NCI-H526 treated with DMSO at 0.1 percent for 48 hours (cell line): ENCODE measurements at regions not wholly inside any gene's neighbourhood (a gene's known extent, or its start where the extent isn't known, plus 50 kb on each side); places are given as distances from the start of the nearest gene placed in this dataset.

ENCODE experiments used
- DNase-seq: peaks from one replicate; lab custom pipeline; 2025; lab: John Stamatoyannopoulos, UW

GRCh38 chrX:149992918-149993317, 54.6 kb upstream of the EOLA2 start:
- DNase-seq = no peak

- no peak for DNase-seq
These were observed 55.7 kb upstream of the EOLA2 start for GRCh38 chrX:149993989-149994388.

DNA sequence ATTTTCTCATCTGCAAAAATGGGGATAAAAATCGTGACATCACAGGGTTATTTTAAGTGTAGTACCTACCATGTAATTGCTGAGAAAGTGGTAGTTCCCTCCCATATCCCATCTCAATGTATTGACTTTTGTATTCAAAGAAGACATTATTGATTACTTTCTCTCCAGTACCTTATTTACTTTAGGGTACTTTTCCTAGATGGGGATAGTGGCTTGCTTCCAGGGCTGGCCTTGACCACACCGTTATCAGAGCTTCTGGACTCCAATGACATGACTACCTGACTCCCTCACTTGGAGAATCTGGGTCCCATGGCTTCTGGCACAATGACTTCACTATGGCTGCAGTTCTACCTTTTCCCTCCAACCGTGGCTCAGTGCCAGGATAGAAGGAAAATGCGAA, 58.2 kb upstream of the EOLA2 start:
- no peak for DNase-seq

DNA sequence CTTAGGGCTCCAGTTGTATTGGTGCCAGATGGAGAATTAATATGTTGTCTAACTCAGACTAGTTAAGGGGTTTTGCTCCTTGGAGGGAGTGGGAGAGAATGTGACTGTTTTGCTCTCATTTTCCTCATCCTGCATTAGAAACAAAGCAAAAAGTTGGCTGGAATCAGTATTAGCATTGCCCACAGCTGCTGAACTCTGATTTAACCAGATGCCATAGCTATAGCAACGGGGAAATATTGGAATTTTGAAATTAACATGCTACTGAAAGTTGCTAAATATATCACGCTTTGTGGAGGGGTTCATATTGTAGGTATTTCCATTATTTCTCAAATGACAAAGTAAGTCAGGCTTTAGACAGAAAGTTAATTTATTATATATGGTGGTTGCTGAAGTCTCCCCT, 66.7 kb upstream of the EOLA2 start:
- no peak for DNase-seq

GRCh38 chrX:150007356-150007755, 69.1 kb upstream of the EOLA2 start:
- DNase-seq = no peak

DNA sequence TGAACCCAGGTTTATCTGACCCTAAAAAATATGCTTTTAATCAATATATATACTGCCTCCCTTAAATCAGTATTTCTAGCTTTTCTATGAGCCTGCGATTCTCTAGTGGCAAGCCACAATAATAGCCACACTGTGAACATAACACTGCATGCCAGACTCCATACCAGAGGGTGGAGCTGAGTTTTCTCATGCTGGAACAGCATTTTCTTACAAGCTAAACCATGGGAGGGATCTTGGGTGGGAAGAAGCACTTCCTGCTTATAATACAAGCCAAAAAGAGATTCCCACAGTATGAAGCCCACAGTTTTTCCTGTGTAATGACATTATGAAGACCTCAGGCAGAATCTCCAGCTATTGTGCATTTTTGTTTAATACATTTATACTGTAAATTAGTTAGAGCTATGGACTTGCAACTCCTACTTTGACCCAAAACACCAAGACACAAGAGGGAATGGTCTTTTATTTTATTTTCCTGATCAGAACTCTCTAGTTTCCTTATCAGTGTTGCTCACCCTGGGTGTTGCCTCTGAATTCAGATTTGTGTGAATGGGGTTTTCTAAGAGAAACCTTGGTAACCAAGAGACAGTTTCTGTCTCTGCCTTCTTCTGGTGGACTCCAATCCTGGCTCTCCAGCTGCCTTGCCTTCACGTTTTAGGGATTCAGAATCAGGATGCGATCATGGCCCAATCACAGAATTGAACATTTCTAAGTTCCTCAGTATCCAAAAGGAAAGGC, 74.5 kb upstream of the EOLA2 start:
- DNase-seq = no peak

GRCh38 chrX:150014525-150014924, 76.2 kb upstream of the EOLA2 start:
- no peak for DNase-seq

GRCh38 chrX:150017868-150018267, 79.6 kb upstream of the EOLA2 start:
- no peak for DNase-seq

DNA sequence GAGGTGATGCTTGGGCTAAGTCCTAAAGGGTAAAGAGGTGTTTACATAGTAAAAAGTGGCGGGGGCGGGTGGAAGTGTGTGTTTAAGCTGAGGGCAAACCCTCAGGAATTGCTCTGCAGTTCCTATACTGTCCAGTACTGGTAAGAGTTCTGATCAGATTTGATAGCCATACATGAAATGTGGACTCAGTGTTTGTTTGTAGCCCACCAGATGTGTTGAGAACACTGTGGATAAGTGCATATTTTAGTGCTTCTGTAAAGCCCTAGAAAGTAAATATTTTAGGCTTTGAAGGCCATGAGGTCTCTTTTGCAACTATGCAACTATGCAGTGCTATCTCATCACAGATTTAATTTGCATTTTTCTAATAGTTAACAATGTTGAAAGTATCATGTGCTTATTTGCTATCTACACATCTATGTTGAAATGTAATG, 80.7 kb upstream of the EOLA2 start:
- no peak for DNase-seq

DNA sequence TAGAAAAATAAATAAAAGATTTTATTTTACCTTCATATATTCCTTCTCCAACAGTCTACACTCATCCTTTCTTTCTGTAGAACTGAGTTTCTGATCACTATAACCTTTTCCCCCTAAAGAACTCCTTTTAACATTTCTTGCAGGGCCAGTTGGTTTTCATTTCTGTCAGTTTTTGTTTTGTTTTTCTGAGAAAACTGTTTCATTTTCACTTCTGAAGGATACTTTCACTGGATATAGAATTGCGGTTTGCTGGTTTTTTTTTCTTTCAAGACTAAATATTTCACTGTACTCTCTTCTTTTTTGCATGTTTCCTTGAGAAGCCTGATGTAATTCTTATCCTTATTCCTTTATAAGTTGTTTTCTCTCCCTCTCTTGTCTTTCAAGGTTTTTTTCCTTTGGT, 90.4 kb upstream of the EOLA2 start:
- DNase-seq = no peak

DNA sequence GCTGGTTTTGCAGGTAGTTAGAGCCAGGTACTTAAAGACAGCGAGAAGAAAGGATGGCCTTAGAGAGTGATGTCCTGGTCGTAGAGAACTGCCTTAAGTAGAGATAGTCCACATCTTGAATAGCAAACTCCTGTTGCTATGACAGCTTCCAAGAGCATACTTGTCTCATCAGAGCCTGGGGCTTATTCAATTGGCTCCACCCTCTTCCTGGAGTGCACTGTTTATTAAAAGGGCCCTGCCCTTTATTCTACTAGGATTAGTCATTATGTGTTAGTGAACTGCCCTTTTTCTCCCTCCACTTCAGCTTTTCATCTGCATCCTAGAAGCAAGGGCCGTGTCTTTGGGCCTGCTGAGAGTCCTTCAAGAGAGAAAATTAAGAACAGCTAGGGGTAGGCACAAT, 94.5 kb upstream of the EOLA2 start:
- no peak for DNase-seq

GRCh38 chrX:150034788-150035187, 96.5 kb upstream of the EOLA2 start:
- no peak for DNase-seq

GRCh38 chrX:150035531-150035930, 97.2 kb upstream of the EOLA2 start:
- DNase-seq = no peak

- DNase-seq = no peak
These were observed 97.9 kb upstream of the EOLA2 start for GRCh38 chrX:150036181-150036580.

DNA sequence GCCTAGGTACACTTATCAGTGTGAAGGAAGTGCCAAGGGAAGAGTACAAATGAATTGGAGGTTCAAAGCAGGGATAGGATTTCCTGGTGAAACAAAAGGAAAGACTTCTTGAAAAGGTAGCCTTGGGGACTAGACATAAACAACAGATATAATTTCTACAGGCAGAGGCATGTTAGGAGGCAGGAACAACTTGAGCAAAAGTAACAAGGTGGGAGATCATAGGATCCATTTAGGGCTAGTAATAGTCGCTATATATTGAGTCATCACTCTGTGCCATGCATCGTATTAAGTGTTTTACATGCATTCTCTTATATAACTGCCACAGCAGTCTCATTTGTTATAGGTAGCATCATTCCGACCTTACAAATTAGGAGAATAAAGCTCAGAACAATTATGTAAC, 98.3 kb upstream of the EOLA2 start:
- DNase-seq = no peak

DNA sequence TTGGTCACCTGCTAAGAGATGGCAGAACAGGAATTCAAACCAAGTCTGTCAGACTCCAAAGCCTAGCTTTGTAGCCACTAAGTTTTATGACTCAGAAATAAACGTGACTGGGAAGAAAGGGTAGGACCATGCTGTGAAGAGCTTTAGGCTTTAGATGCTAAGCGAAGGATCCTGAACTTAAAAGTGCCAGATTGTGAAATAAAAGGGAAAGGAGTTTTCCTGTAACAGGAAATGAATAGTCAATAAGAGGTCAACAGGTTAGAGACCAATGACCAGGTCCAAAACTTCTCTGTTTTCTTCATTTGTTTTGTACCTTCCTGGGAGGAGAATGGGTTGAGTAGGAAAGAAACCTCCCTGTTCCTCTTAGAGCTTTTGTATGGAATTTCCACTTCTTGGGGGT, 98.8 kb upstream of the EOLA2 start:
- no peak for DNase-seq

GRCh38 chrX:150038315-150038714, 100.0 kb upstream of the EOLA2 start:
- DNase-seq = no peak

DNA sequence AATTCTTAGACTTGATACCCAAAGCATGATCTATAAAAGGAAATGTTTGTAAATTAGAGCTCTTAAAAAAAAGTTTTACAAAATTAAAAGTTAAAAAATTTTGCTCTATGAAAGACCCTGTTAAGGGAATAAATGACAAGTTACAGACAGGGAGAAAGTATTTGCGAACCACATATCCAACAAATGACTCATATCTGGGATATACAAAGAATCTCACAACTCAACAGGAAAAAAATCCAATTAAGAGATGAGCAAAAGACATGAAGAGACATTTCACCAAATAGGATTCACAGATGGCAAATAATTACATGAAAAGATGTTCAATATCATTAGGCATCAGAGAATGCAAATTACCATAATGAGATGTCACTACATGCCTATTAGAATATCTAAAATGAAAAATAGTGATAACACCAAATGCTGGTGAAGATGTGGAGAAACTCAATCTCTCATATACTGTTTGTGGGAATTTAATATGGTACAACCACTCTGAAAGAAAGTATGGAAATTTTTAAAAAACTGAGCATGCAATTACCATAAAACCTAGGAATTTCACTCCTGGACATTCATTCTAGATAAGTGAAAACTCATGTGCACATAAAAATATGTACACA, 100.8 kb upstream of the EOLA2 start:
- no peak for DNase-seq

GRCh38 chrX:150041208-150041607, 102.9 kb upstream of the EOLA2 start:
- no peak for DNase-seq

DNA sequence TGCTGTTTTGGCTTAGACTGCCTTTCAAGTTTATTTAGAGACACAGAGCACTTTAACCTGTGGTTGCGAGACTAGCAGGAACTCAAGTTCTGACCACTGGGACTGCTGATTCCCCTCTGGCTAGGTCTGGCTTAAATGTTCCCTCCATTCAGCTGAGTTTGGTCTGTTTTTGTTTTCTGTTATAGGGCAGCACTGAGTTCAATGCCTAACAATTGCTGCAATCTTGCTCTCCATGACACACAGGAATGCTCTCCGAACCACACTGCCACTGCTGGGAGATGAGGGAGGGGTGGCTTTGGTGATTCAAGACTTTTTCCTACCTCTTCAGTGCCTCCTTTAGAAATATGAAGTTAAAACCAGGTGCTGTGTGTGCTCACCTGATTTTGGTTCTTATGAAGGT, 106.3 kb upstream of the EOLA2 start:
- DNase-seq = no peak

DNA sequence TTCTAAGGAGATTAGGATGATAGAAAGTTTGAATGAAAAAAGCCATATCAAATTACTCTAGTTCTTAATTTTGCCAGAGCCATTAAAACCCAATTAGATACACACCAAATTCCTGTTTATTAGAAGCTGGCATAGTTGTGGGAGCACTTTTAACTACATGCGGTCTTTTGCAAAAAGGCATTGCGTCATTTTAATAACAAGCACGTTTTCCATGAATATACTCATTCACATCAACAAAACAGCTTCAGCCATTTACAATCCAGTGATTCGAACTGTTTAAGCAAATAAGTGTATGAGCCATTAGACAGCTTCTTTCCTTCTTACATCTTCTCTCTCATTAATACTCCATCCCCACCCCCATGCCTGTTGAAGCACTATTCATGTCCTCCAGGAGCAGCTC, 109.5 kb upstream of the EOLA2 start:
- DNase-seq = no peak

- DNase-seq = no peak
These were observed 111.4 kb upstream of the EOLA2 start for GRCh38 chrX:150049647-150050046.

- no peak for DNase-seq
These were observed 112.1 kb upstream of the EOLA2 start for GRCh38 chrX:150050387-150050786.

DNA sequence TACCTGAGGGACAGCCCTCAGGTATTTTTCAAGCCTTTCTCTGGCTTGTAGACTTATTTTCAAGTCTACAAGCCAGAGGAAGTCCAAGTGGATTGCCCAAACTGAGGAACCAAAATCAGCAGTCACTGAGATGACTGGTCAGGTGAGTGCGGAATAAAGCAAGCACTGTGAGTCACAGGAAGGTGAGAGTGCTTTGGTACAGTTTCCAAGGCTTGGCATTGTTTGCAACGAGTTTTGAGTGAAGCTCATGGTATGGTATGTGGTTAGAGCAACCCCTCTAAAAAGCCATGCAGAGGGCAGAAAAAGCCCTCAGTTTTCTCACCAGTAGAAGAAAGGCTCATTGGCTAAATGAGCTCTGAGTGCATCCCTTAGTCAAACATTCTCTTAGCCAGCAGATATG, 112.8 kb upstream of the EOLA2 start:
- DNase-seq = no peak
